ACC112 (cell line): ENCODE measurements at regions not wholly inside any gene's neighbourhood (a gene's known extent, or its start where the extent isn't known, plus 50 kb on each side); places are given as distances from the start of the nearest gene placed in this dataset.

Source experiments
- H2AFZ ChIP-seq: fragments of 200-600 bp; sonication (generic); one replicate; pipeline ENCODE4 v1.6.0; 2017; ENCODE audit warnings: antibody characterized with exemption, low read length; ENCODE audit not compliant: unreplicated experiment
- H3K27ac ChIP-seq: fragments of 200-600 bp; sonication (generic); 2 replicates; pipeline ENCODE4 v1.5.1; 2014; ENCODE audit warnings: low read depth, mild to moderate bottlenecking, antibody characterized with exemption, low read length, moderate library complexity
- H3K27me3 ChIP-seq: fragments of 200-600 bp; sonication (generic); 2 replicates; pipeline ENCODE4 v1.6.1; 2014; ENCODE audit warnings: mild to moderate bottlenecking, antibody characterized with exemption, low read length, moderate library complexity, mixed read lengths; ENCODE audit not compliant: insufficient read depth
- H3K36me3 ChIP-seq: fragments of 200-600 bp; sonication (generic); 2 replicates; pipeline ENCODE4 v1.6.1; 2016; ENCODE audit warnings: mild to moderate bottlenecking, antibody characterized with exemption, low read length, moderate library complexity, mixed read lengths; ENCODE audit not compliant: insufficient read depth
- H3K4me1 ChIP-seq: fragments of 200-600 bp; sonication (generic); one replicate; pipeline ENCODE4 v1.6.1; 2016; ENCODE audit warnings: low read length, mixed read lengths; ENCODE audit not compliant: insufficient read depth, unreplicated experiment, control insufficient read depth
- H3K4me3 ChIP-seq: fragments of 200-600 bp; sonication (generic); 2 replicates; pipeline ENCODE4 v1.5.1; 2014; ENCODE audit warnings: mild to moderate bottlenecking, low read depth, low read length
- H3K79me2 ChIP-seq: fragments of 200-600 bp; sonication (generic); one replicate; pipeline ENCODE4 v1.6.0; 2016; ENCODE audit warnings: low read length; ENCODE audit not compliant: control insufficient read depth, unreplicated experiment, insufficient read depth

- Histone ChIP-seq H3K36me3 (no peaks in the 10 kb centered on the region), H3K79me2 (no peaks in the 10 kb centered on the region), H3K4me1 (no peaks in the 10 kb centered on the region), H2AFZ (no peak overlapping the region), H3K27ac (no peak overlapping the region), H3K27me3 (no peaks in the 10 kb centered on the region), H3K4me3 (no peak overlapping the region)
Measured at GRCh38 chr12:127728729-127729128, 538.2 kb upstream of the TMEM132C start.

- H3K4me1 ChIP-seq: no peaks in the 10 kb centered on the region
- H2AFZ ChIP-seq: no peak overlapping the region
- H3K4me3 ChIP-seq: no peak overlapping the region
- no peaks in the 10 kb centered on the region for H3K27me3 ChIP-seq
- no peaks in the 10 kb centered on the region for H3K79me2 ChIP-seq
- H3K36me3 ChIP-seq: no peaks in the 10 kb centered on the region
- no peak overlapping the region for H3K27ac ChIP-seq
Measured at GRCh38 chr12:127729381-127729780, 537.6 kb upstream of the TMEM132C start.

GRCh38 chr12:127731657-127732056 lies 535.3 kb upstream of the TMEM132C start:
- H3K4me3 ChIP-seq: no peak overlapping the region
- H2AFZ ChIP-seq: no peak overlapping the region
- H3K79me2 ChIP-seq: no peaks in the 10 kb centered on the region
- H3K36me3 ChIP-seq: no peaks in the 10 kb centered on the region
- H3K4me1 ChIP-seq: no peaks in the 10 kb centered on the region
- no peaks in the 10 kb centered on the region for H3K27me3 ChIP-seq
- H3K27ac ChIP-seq: no peak overlapping the region

GRCh38 chr12:127742231-127742630 lies 524.7 kb upstream of the TMEM132C start:
- no peak overlapping the region for H3K4me3 ChIP-seq
- H3K36me3 ChIP-seq: no peaks in the 10 kb centered on the region
- no peak overlapping the region for H2AFZ ChIP-seq
- no peaks in the 10 kb centered on the region for H3K27me3 ChIP-seq
- H3K4me1 ChIP-seq: no peaks in the 10 kb centered on the region
- H3K79me2 ChIP-seq: no peaks in the 10 kb centered on the region
- no peak overlapping the region for H3K27ac ChIP-seq

GRCh38 chr12:127745469-127746212 lies 521.3 kb upstream of the TMEM132C start:
- no peaks in the 10 kb centered on the region for H3K36me3 ChIP-seq
- no peak overlapping the region for H3K4me3 ChIP-seq
- no peaks in the 10 kb centered on the region for H3K79me2 ChIP-seq
- H3K27me3 ChIP-seq: no peaks in the 10 kb centered on the region
- no peak overlapping the region for H3K27ac ChIP-seq
- H3K4me1 ChIP-seq: no peaks in the 10 kb centered on the region
- H2AFZ ChIP-seq: no peak overlapping the region

- H3K27ac ChIP-seq: no peak overlapping the region
- no peaks in the 10 kb centered on the region for H3K36me3 ChIP-seq
- H3K4me1 ChIP-seq: no peaks in the 10 kb centered on the region
- no peak overlapping the region for H3K4me3 ChIP-seq
- H2AFZ ChIP-seq: no peak overlapping the region
- H3K79me2 ChIP-seq: no peaks in the 10 kb centered on the region
- H3K27me3 ChIP-seq: no peaks in the 10 kb centered on the region
Measured at GRCh38 chr12:127749416-127749815, 517.6 kb upstream of the TMEM132C start.

GRCh38 chr12:127750076-127750840 lies 516.7 kb upstream of the TMEM132C start:
- H3K27ac ChIP-seq: no peak overlapping the region
- no peaks in the 10 kb centered on the region for H3K27me3 ChIP-seq
- H3K4me3 ChIP-seq: no peak overlapping the region
- H3K79me2 ChIP-seq: no peaks in the 10 kb centered on the region
- no peak overlapping the region for H2AFZ ChIP-seq
- H3K4me1 ChIP-seq: no peaks in the 10 kb centered on the region
- H3K36me3 ChIP-seq: no peaks in the 10 kb centered on the region

GRCh38 chr12:127752802-127753201 lies 514.2 kb upstream of the TMEM132C start:
- no peaks in the 10 kb centered on the region for H3K27me3 ChIP-seq
- no peak overlapping the region for H3K27ac ChIP-seq
- H2AFZ ChIP-seq: no peak overlapping the region
- no peaks in the 10 kb centered on the region for H3K79me2 ChIP-seq
- no peaks in the 10 kb centered on the region for H3K36me3 ChIP-seq
- no peak overlapping the region for H3K4me3 ChIP-seq
- H3K4me1 ChIP-seq: no peaks in the 10 kb centered on the region

- H2AFZ ChIP-seq: no peak overlapping the region
- H3K4me3 ChIP-seq: no peak overlapping the region
- H3K79me2 ChIP-seq: no peaks in the 10 kb centered on the region
- H3K27me3 ChIP-seq: no peaks in the 10 kb centered on the region
- H3K4me1 ChIP-seq: no peaks in the 10 kb centered on the region
- no peak overlapping the region for H3K27ac ChIP-seq
- no peaks in the 10 kb centered on the region for H3K36me3 ChIP-seq
Measured at GRCh38 chr12:127760357-127760756, 506.6 kb upstream of the TMEM132C start.

GRCh38 chr12:127760996-127761395 lies 506.0 kb upstream of the TMEM132C start:
- Histone ChIP-seq H3K4me1 (no peaks in the 10 kb centered on the region), H3K36me3 (no peaks in the 10 kb centered on the region), H3K79me2 (no peaks in the 10 kb centered on the region), H3K27me3 (no peaks in the 10 kb centered on the region), H2AFZ (no peak overlapping the region), H3K4me3 (no peak overlapping the region), H3K27ac (no peak overlapping the region)

- Histone ChIP-seq H3K27me3 (no peaks in the 10 kb centered on the region), H3K4me3 (no peak overlapping the region), H2AFZ (no peak overlapping the region), H3K27ac (no peak overlapping the region), H3K79me2 (no peaks in the 10 kb centered on the region), H3K36me3 (no peaks in the 10 kb centered on the region), H3K4me1 (no peaks in the 10 kb centered on the region)
Measured at GRCh38 chr12:127761880-127762279, 505.1 kb upstream of the TMEM132C start.
